HepG2 (cell line): ENCODE measurements at regions not wholly inside any gene's neighbourhood (a gene's known extent, or its start where the extent isn't known, plus 50 kb on each side); places are given as distances from the start of the nearest gene placed in this dataset.

ENCODE experiments used
- ARNT ChIP-seq: fragments of 450-650 bp; IDR thresholded peaks from 2 replicates; pipeline ENCODE4 v1.6.1; 2017
- EZH2 ChIP-seq: conservative IDR thresholded peaks from 2 replicates; pipeline ENCODE4 v1.6.1; 2012; ENCODE audit warnings: mild to moderate bottlenecking, low read depth, low read length, moderate library complexity
- HOXA7 ChIP-seq: sonication (generic); formaldehyde crosslinking; IDR thresholded peaks from 2 replicates; pipeline ENCODE4 v1.8.1; 2022; ENCODE audit warnings: mild to moderate bottlenecking, missing genetic modification reagents, moderate library complexity
- POLR2A ChIP-seq, 2 experiments: IDR thresholded peaks; 2 replicates each; pipeline ENCODE4 v1.6.1; 2011; ENCODE audit warnings: low read depth in 2 of 2, low read length in 2 of 2, mild to moderate bottlenecking in 1 of 2, moderate library complexity in 1 of 2; ENCODE audit not compliant: insufficient read depth in 1 of 2
- ZFP62 ChIP-seq: sonication (generic); formaldehyde crosslinking; IDR thresholded peaks from 2 replicates; pipeline ENCODE4 v1.4.0; 2020; ENCODE audit warnings: missing genetic modification reagents
- ZNF615 ChIP-seq: sonication (generic); formaldehyde crosslinking; IDR thresholded peaks from 2 replicates; pipeline ENCODE4 v1.5.0; 2020; ENCODE audit warnings: mild to moderate bottlenecking, missing genetic modification reagents, borderline replicate concordance

- no peak for TF ChIP-seq ARNT
- no peak for TF ChIP-seq EZH2
- TF ChIP-seq ZFP62 (CRISPR knock-in tag): no peak
- no peak for TF ChIP-seq ZNF615
- TF ChIP-seq HOXA7 (CRISPR knock-in tag): no peak
- TF ChIP-seq POLR2A (IDR thresholded peaks at IDR 0.05; ENCODE audit: insufficient read depth in 1 of 2, low read depth in 2 of 2, low read length in 2 of 2): no peak
These were observed 87.3 kb upstream of the OTOS start for GRCh38 chr2:240227538-240228428.
